Stimulated activated CD8-positive, alpha-beta memory T cell treated with anti-CD3 and anti-CD28 coated beads, Interleukin-4, amount 100 ng/mL, for 48 hours (primary cell): ENCODE measurements at regions not wholly inside any gene's neighbourhood (a gene's known extent, or its start where the extent isn't known, plus 50 kb on each side); places are given as distances from the start of the nearest gene placed in this dataset.

Source experiments
- DNase-seq: peaks from one replicate; pipeline ENCODE4 v3.0.0-alpha.2; 2020

DNA sequence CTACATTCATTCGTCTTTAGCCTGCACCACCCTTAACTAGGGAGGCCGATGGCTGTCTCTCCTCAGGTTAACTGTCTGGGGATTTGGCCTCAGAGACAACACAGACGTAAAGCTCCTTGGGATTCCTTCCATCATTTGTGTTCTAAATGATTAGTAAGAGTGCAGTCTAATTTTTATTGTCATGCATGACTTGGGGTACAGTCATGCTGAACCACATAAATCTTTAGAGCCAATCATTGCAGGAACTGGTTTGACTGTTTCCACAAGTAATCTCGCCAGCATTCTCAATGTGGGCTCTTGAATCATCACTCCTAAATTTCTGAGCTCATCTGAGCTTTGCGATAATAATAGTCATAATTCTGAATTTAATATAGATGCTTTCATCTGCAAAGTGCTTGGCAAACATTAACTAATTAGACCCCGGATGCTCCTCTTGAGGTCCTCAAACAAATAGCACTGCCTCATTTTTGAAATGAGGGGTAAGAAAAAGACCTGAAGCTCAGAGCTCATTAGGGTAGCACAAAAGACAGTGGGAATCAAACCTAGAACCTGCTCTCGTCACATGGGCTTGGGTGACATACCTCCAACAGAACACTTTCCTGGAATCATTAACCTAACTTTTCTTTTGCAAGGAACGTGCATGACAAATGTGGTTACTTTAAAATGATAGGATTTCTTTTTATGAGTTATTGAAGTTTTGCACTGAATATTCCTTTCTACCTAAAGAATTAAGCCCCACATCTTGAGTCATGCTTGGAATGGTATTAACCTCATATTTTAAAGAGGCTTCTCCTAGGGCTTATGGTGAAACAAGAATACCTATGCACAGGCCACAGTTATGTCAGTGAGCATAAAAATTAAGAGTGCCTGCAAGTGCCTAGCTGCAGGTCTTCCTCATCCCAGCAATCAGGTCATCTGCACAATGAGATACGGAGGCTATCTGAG, 118.9 kb upstream of the NRP1 start:
- no peak for DNase-seq

GRCh38 chr10:33448421-33449140, 114.1 kb upstream of the NRP1 start:
- DNase-seq = no peak

- no peak for DNase-seq
Measured at GRCh38 chr10:33441561-33441960, 107.1 kb upstream of the NRP1 start.

GRCh38 chr10:33434933-33435332, 100.5 kb upstream of the NRP1 start:
- no peak for DNase-seq

GRCh38 chr10:33428682-33429081, 94.2 kb upstream of the NRP1 start:
- no peak for DNase-seq

DNA sequence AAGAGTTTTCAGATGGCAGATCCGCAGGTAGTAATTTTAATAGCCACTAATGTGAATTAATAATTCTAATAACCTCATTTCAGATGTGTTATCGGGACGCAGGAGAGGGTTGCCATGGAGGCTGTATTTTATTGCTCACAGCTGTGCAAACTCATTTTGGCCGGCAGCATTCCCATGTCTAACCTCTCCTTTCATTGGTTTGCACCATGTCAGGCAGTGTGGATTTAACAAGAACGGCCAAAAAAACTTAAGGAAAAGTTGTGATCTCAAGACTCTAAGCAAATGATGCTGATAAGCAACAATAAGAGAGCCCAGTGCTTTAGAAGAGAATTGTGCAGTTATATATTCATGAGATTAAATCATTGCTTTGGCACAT, 88.7 kb upstream of the NRP1 start:
- no peak for DNase-seq

- no peak for DNase-seq
Measured at GRCh38 chr10:33422471-33423153, 88.1 kb upstream of the NRP1 start.

DNA sequence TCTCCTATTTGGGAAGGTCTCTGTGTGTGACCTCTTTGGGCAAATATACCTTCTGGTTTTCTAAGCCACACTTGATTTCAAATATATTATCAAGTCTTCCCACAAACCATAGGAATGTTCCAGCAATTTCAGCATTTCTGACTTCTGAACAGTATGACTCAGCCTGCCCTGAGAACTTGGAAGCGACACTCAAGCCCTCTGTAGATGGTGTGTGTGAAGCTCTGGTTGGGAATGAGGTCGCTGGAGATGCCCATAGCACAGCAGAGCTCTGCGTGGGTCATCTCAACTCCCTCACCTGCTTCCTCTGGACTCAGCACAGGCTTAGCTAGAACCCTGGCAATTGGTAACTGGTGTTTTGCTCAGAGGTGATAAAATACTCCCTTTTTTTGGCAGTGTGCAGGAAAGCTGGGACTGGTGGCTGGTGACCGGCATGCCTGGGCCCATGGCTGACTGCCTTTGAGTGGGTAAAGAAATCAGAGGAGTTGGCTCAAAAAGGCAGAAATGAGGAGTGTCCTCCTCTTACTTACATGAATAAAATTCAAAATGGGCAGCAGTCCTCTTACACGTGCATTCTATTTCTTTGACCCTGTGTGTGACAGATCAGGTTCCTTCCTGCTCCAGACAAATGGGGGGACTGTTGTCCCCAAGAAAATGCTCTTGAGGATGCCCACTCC, 87.5 kb upstream of the NRP1 start:
- DNase-seq = no peak

DNA sequence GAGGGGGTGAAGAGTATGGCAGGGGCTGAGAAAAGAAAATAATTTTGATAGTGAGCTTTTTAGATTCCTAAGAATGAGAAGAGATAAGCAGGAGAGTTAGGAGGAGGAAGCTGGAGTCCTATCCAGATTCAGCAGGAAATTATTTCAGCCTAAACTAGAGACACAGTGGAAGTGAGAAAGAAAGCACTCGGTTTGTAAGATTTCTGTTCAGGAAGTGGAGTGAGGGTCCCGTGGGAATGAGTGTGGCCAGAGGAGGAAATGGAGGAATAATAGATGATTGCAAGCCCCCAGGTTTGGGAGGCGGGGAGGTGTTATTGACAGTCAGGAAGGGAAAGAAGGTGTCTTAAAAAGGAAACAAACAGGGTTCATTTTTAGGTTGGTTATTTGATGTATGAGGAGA, 84.8 kb upstream of the NRP1 start:
- no peak for DNase-seq

DNA sequence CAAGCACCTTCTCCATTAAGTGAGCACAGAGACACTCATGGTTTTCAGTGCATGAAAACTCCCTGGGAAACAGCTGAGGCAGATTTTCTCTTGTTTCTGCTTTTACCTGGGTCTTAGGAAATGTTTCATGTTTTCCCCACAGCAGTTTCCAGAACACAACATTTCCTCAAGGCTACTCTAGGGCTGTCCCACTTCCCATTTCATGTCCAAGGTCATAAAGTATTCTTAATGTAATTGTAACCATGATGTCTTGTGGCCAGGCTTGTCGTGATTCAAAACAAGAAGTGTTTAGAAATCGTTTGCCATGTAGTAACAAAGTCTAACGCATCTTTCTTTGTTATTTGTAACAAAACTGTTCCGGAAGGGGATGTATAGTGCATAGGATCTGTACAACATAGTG, 83.8 kb upstream of the NRP1 start:
- DNase-seq = no peak

- no peak for DNase-seq
Measured at GRCh38 chr10:33416691-33417090, 82.2 kb upstream of the NRP1 start.

GRCh38 chr10:33416209-33416608, 81.7 kb upstream of the NRP1 start:
- DNase-seq = no peak

GRCh38 chr10:33414841-33415240, 80.4 kb upstream of the NRP1 start:
- no peak for DNase-seq

DNA sequence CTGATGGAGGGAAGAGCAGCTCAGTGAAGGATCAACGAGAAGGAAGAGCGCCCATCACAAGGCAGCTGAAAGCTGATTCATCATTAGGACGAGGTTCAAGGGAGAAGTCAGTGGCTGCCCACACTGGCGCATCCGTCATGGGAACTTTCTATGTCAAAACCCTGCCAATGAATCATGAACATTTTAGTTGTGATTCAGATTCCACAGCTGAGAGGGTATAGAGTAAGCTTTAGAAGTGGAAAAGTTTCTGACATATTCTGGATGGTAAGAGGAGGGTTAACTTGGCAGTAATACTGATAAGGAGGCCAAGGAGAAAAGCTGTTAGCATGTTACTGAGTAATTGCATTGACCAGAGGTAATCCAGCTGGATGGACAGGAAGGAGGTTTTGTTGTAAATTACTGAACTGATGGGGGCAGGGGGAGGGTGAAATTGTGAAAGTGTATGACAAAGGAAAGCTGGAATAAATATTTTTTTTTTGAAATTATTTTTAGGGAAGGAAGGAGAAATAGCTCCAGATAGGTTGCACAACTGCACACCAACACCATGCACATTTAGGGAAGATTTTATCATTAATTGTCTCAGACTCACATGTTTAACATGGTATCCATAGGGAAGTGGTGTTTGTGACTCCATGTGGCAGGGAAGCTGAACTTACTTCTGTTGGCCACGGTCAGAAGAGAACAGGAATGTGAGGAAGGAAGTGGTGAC, 78.3 kb upstream of the NRP1 start:
- no peak for DNase-seq

DNA sequence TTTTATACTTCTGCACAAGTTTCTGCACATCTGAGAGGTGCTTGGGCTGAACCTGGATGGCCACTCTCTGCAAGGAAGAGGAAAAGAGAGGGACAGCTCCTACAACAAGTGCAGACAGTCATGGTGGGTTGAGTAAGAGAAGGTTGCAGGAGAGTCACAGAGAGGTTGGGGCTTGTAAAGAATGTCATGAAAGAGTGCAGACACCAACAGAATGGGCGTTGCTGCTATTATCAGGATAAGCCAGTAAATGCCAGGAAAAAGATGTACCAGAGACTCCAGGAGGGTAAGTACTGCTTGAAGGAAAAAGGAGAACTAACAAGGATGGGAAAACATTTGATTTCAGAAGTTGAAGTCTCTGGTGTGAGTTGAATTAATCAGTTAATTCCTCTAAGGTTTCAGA, 77.8 kb upstream of the NRP1 start:
- no peak for DNase-seq

DNA sequence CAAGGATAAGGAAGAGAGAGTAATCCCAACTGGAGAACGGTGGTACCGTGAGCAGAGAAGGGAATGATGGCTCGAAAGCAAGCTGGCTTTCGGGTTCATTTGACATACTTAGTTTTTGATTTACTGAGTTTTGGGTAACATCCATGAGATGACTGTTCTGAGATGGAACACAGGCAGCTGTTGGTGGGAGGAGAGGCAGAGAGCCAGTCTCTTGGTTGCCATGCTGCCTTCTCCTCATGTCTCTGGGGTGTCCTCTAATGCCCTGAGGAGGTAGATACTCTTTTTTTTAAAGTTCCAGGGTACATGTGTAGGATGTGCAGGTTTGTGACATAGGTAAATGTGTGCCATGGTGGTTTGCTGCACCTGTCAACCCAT, 76.4 kb upstream of the NRP1 start:
- DNase-seq = no peak

DNA sequence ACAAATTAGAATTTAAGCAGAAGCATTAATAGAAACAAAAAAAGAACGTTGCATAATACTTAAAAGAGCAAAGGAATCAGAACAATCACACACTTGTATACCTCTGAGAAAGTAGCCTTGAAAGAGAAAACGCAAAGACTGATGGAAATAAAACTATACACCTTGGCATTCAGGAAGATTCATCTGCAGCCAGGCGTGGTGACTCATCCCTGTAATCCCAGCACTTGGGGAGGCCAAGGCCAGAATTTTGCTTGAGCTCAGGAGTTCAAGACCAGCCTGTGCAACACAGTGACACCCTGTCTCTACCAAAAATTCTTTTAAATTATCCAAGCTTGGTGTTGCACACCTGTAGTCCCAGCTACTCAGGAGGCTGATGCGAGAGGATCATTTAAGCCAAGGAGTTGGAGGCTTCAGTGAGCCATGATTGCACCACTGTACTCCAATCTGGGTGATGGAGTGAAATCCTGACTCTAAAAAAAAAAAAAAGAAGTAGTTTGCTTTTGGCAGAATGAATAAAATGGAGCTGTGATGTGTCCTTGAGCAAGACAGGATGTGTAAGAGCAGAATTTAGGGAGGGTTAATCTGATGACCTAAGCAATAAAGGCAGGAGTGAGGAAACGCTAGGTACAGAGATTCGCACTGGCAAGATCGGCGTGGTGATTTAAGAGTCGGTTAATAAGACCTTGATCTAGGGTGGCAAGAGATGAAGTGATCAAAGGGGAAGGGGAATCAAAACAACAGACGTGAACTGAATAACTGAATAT, 75.8 kb upstream of the NRP1 start:
- DNase-seq = no peak

DNA sequence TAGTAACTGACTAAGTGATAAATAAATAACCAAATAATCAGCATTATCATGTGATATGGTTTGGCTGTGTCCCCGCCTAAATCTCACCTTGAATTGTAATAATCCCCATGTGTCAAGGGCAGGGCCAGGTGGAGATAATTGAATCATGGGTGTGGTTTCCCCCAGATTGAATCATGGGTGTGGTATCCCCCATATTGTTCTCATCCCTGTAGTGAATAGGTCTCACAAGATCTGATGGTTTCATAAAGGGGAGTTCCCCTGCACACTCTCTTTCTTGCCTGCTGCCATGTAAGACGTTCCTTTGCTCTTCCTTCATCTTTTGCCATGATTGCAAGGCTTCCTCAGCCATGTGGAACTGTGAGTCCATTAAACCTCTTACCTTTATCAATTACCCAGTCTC, 72.1 kb upstream of the NRP1 start:
- DNase-seq = no peak

DNA sequence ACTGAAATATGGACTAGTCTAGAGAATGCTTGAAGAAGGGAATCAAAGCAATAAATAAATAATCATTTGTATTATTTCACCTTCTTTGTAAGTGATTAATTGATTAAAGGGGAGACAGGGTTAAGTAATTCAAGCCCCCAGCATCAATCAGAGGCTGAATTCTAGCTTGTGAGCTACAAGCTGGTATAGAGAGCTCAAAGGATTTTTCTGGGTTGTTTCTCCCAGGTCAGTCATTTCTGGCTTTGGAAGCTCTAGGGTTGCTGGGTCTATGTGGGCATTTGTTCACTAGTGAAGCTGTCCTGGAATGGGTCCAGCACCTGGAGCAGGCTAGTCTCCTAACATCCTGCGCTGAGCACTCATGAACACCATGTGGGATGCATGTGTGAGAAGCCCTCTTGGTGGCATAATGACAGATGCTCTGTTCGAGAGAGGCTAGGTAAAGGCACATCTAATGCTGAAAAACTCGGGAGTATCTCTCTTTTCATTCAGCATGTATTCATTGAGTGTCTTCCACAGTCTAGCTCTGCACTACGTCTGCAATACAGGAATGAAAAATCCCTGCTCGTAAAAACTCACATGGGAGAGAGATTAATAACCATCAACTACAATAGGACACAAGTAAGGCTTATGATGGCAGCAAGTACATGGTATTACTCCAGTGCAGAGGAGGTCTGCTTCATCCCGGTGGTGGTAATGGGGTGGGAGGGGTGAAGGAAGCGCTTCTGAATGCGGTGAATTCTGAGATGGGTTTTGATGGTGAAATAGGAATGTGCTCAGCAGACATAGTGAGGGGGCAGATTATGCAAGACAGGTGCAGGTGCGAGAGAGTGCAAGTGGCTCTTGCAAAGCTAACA, 68.0 kb upstream of the NRP1 start:
- no peak for DNase-seq

- DNase-seq = no peak
Measured at GRCh38 chr10:33401300-33401699, 66.8 kb upstream of the NRP1 start.

DNA sequence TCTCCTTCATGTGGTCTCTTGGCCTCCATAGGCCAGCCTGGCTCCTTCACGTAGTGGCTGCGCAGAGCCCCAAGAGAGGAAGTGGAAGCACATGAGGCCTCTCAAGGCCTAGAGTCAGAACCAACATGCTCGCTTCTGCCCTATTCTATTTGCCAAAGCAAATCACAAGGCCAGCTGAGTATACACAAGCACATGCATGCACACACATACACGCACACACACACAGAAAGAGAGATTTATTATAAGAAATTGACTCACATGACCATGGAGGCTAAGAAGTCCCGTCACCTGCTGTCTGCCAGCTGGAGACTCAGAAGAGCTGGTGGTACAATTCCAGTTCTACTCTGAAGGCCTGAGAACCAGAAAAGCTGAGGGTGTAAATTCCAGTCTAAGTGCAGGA, 64.3 kb upstream of the NRP1 start:
- no peak for DNase-seq
